ENCODE measurements at regions not wholly inside any gene's neighbourhood (a gene's known extent, or its start where the extent isn't known, plus 50 kb on each side); places are given as distances from the start of the nearest gene placed in this dataset.
A peak's percentile ranks its signal among the peaks of the same experiment; 100 is the strongest.

- no peak for TF ChIP-seq IRF5 (IDR thresholded peaks at IDR 0.05; ENCODE audit: borderline replicate concordance)
- 0 out of 2 replicates have a peak, but pooled peaks have one; percentile 11 for TF ChIP-seq YY1 (IDR thresholded peaks at IDR 0.05; ENCODE audit: low read depth, low read length)
- peak; percentile 77 for TF ChIP-seq JUNB (IDR thresholded peaks at IDR 0.05)
- TF ChIP-seq NFYB (IDR thresholded peaks at IDR 0.05; ENCODE audit: insufficient read depth, low read depth, low read length), result no peak
- TF ChIP-seq CREM (IDR thresholded peaks at IDR 0.05; ENCODE audit: low read depth), result peak; percentile 11; the same call in 1 of the 2 replicates
- TF ChIP-seq SMAD5 (IDR thresholded peaks at IDR 0.05; ENCODE audit: low read depth), result no peak
- no peak for TF ChIP-seq E2F4 (IDR thresholded peaks at IDR 0.05; ENCODE audit: low read depth, low read length)
- TF ChIP-seq MEF2B (IDR thresholded peaks at IDR 0.05; ENCODE audit: partially characterized antibody, poor library complexity, severe bottlenecking), result no peak
- TF ChIP-seq CBX5 (IDR thresholded peaks at IDR 0.05; ENCODE audit: low read depth), result no peak
- no peak for TF ChIP-seq ZNF274 (IDR thresholded peaks at IDR 0.05; ENCODE audit: insufficient read depth, insufficient read length)
- TF ChIP-seq STAT3 (IDR thresholded peaks at IDR 0.05; ENCODE audit: low read depth, low read length), result no peak
- TF ChIP-seq SREBF2 (IDR thresholded peaks at IDR 0.05; ENCODE audit: low read length), result no peak
- no peak for TF ChIP-seq CEBPZ (IDR thresholded peaks at IDR 0.05; ENCODE audit: low read depth, low read length)
- TF ChIP-seq NR2F1 (conservative IDR thresholded peaks at IDR 0.05), result no peak
- TF ChIP-seq IKZF1 (conservative IDR thresholded peaks at IDR 0.05), result no peak
- TF ChIP-seq NBN (IDR thresholded peaks at IDR 0.05), result no peak
- no peak for TF ChIP-seq FOXM1 (IDR thresholded peaks at IDR 0.05; ENCODE audit: low read depth, low read length)
- no peak for TF ChIP-seq BCL3 (IDR thresholded peaks at IDR 0.05; ENCODE audit: borderline replicate concordance, insufficient read depth, low read depth, low read length, poor library complexity, severe bottlenecking)
- no peak for TF ChIP-seq RELA (IDR thresholded peaks at IDR 0.05; ENCODE audit: borderline replicate concordance, partially characterized antibody)
- no peak for TF ChIP-seq POLR2AphosphoS5 (IDR thresholded peaks at IDR 0.05; ENCODE audit: low read length)
- TF ChIP-seq E4F1 (IDR thresholded peaks at IDR 0.05; ENCODE audit: borderline replicate concordance, partially characterized antibody), result no peak
- TF ChIP-seq MXI1 (IDR thresholded peaks at IDR 0.05; ENCODE audit: low read depth, low read length), result no peak
- TF ChIP-seq IRF4 (IDR thresholded peaks at IDR 0.05; ENCODE audit: low read depth, low read length), result no peak
- TF ChIP-seq WRNIP1 (IDR thresholded peaks at IDR 0.05; ENCODE audit: borderline replicate concordance, low read depth, low read length), result no peak
Observed at GRCh38 chr4:184568770-184569169, 80.5 kb downstream of the CASP3 start (continued).

All from GM12878 (cell line).